Iris pigment epithelial cell (primary cell): ENCODE measurements at regions not wholly inside any gene's neighbourhood (a gene's known extent, or its start where the extent isn't known, plus 50 kb on each side); places are given as distances from the start of the nearest gene placed in this dataset.
"Not testable (repeated sequence)": the region's sequence is repeated elsewhere in the genome, so short reads cannot be mapped to it uniquely, and the experiment has no call there.

ENCODE experiments used
- DNase-seq: peaks from one replicate; pipeline ENCODE4 v3.0.0-alpha.2; 2011; ENCODE audit warnings: low read depth

GRCh38 chr9:7622481-7622880, 177.1 kb downstream of the DMAC1 start:
- no peak for DNase-seq

GRCh38 chr9:7615344-7615743, 184.2 kb downstream of the DMAC1 start:
- no peak for DNase-seq

- DNase-seq, result no peak
Measured at GRCh38 chr9:7613931-7614330, 185.6 kb downstream of the DMAC1 start.

- DNase-seq, result no peak
Measured at GRCh38 chr9:7608261-7608660, 191.3 kb downstream of the DMAC1 start.

GRCh38 chr9:7607421-7607820, 192.2 kb downstream of the DMAC1 start:
- no peak for DNase-seq

- no peak for DNase-seq
Measured at GRCh38 chr9:7606591-7606990, 193.0 kb downstream of the DMAC1 start.

GRCh38 chr9:7601739-7602138, 197.8 kb downstream of the DMAC1 start:
- no peak for DNase-seq

GRCh38 chr9:7597716-7598115, 201.9 kb downstream of the DMAC1 start:
- DNase-seq, result no peak

GRCh38 chr9:7592321-7593316, 207.0 kb downstream of the DMAC1 start:
- DNase-seq, result no peak

GRCh38 chr9:7591501-7591900, 208.1 kb downstream of the DMAC1 start:
- no peak for DNase-seq

- no peak for DNase-seq
Measured at GRCh38 chr9:7580568-7580967, 219.0 kb downstream of the DMAC1 start.

GRCh38 chr9:7579351-7579750, 220.2 kb downstream of the DMAC1 start:
- DNase-seq, result no peak

GRCh38 chr9:7578951-7579350, 220.6 kb downstream of the DMAC1 start:
- DNase-seq, result no peak

GRCh38 chr9:7570107-7570720, 229.4 kb downstream of the DMAC1 start:
- DNase-seq, result peak; percentile 20

- no peak for DNase-seq
Measured at GRCh38 chr9:7567687-7568086, 231.9 kb downstream of the DMAC1 start.

- no peak for DNase-seq
Measured at GRCh38 chr9:7561527-7562080, 238.0 kb downstream of the DMAC1 start.

GRCh38 chr9:7560669-7561305, 238.8 kb downstream of the DMAC1 start:
- DNase-seq, result no peak

GRCh38 chr9:7554699-7555098, 244.9 kb downstream of the DMAC1 start:
- DNase-seq, result no peak

- not testable (repeated sequence) for DNase-seq
Measured at GRCh38 chr9:7552706-7553105, 246.9 kb downstream of the DMAC1 start.

GRCh38 chr9:7549249-7549648, 250.3 kb downstream of the DMAC1 start:
- no peak for DNase-seq

GRCh38 chr9:7546261-7546660, 253.3 kb downstream of the DMAC1 start:
- no peak for DNase-seq

GRCh38 chr9:7545371-7546165, 254.0 kb downstream of the DMAC1 start:
- no peak for DNase-seq
